ENCODE measurements at regions not wholly inside any gene's neighbourhood (a gene's known extent, or its start where the extent isn't known, plus 50 kb on each side); places are given as distances from the start of the nearest gene placed in this dataset.

GRCh38 chr17:33519692-33520091 is 226.6 kb upstream of the ASIC2 start:
- TF ChIP-seq GATA2 (IDR thresholded peaks at IDR 0.05; ENCODE audit: low read depth, low read length) = no peak
- TF ChIP-seq GATA3 (IDR thresholded peaks at IDR 0.05; ENCODE audit: low read depth, low read length) = no peak
